ENCODE measurements at regions not wholly inside any gene's neighbourhood (a gene's known extent, or its start where the extent isn't known, plus 50 kb on each side); places are given as distances from the start of the nearest gene placed in this dataset.

DNA sequence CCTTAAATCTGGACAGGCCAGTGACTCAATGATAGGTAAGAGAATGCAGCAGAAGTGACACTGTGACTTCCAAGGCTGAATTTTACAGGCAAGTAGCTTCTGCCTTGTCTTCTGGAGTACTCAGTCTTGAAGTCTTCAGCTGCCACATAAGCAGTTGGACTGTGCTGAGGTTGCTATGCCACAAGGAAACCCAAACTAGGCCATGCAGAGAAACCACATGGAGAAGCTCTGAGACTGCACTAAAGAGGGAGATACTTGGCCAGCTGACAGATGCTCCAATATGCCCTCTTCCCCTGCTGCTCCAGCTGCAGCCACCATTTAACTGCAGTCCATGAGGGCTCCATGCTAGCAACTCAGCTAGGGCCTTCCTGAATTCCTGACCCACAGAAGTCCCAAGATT, 119.4 kb upstream of the GADL1 start:
- no peak for TF ChIP-seq CTCF (IDR thresholded peaks at IDR 0.05)
- no peak for TF ChIP-seq POLR2A (IDR thresholded peaks at IDR 0.05)
- TF ChIP-seq POLR2AphosphoS5 (IDR thresholded peaks at IDR 0.05) = no peak

Measured in prostate gland (tissue), 2 donors.